NT2/D1 (cell line): ENCODE measurements at regions not wholly inside any gene's neighbourhood (a gene's known extent, or its start where the extent isn't known, plus 50 kb on each side); places are given as distances from the start of the nearest gene placed in this dataset.

Experiments
- DNase-seq: peaks from one replicate; pipeline ENCODE4 v3.0.0-alpha.2; 2011; ENCODE audit warnings: low read depth, low spot score
- H3K27me3 ChIP-seq: 2 replicates; pipeline ENCODE4 v1.6.0; 2011; ENCODE audit warnings: mild to moderate bottlenecking; ENCODE audit not compliant: insufficient read length, insufficient read depth
- H3K36me3 ChIP-seq: 2 replicates; pipeline ENCODE4 v1.6.1; 2011; ENCODE audit warnings: mild to moderate bottlenecking, low read length, mixed read lengths; ENCODE audit not compliant: insufficient read depth, insufficient read length
- H3K4me1 ChIP-seq: 2 replicates; pipeline ENCODE4 v1.5.1; 2011; ENCODE audit not compliant: insufficient read depth, insufficient read length
- H3K4me3 ChIP-seq: 2 replicates; pipeline ENCODE4 v1.5.1; 2011; ENCODE audit warnings: low read depth; ENCODE audit not compliant: insufficient read length
- H3K9ac ChIP-seq: 2 replicates; pipeline ENCODE4 v1.6.0; 2011; ENCODE audit warnings: low read depth; ENCODE audit not compliant: insufficient read length
- H3K9me3 ChIP-seq: 2 replicates; pipeline ENCODE4 v1.5.1; 2011; ENCODE audit warnings: mild to moderate bottlenecking, low read length; ENCODE audit not compliant: insufficient read depth
- SUZ12 ChIP-seq: IDR thresholded peaks from 2 replicates; pipeline ENCODE4 v1.6.1; 2011; ENCODE audit not compliant: insufficient read length, insufficient read depth; ENCODE audit errors: extremely low read depth
- YY1 ChIP-seq: IDR thresholded peaks from 2 replicates; pipeline ENCODE4 v1.6.1; 2011; ENCODE audit not compliant: insufficient read length, insufficient read depth
- ZNF274 ChIP-seq: IDR thresholded peaks from 2 replicates; pipeline ENCODE4 v1.6.1; 2011; ENCODE audit warnings: mild to moderate bottlenecking, low read depth, low read length

DNA sequence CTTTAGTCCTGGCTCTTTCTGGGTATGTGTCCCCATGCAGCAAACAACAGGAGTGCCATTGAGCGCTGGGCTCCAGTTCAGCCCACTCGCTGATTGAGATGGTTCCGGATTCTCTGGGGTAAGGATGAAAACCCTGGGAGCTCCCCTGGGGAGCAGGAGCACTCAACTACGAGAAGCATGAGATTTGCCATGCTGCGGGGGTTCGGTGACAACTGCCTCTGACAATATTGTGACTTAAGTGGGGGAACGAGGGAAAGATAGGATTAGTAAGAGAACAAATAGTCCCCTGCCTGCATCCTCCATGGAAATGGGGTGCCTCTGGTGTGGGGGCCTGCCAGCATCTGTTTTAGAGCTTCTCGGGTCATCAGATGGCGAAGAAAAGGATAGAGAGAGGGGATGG, 123.6 kb upstream of the IPO9 start:
- Histone ChIP-seq H3K27me3 (no peaks in the 10 kb centered on the region), H3K4me3 (no peak overlapping the region), H3K9ac (no peak overlapping the region), H3K36me3 (no peaks in the 10 kb centered on the region), H3K9me3 (peaks cover 8% of the 10 kb centered on the region), H3K4me1 (peaks cover 13% of the 10 kb centered on the region)
- TF ChIP-seq YY1 (no peak), ZNF274 (no peak), SUZ12 (no peak)
- no peak for DNase-seq

DNA sequence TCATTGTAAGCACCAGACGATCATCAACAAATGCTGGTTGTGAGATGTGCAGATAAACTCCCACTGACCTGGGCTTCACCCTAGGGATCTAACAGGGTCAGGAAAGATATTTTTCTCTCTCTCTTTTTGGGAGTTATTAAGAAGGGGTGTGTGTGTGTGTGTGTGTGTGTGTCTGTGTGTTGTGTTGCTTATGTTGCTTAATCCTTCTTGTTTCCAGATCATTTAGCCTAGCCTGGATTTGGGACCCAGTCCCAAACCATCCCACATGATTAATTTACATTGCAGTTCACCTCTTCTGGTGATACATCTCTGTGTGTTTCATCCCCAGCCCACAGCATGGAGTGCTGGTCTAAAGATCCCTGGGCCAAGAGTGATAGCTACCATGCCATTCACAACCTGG, 122.8 kb upstream of the IPO9 start:
- no peak overlapping the region for H3K9ac ChIP-seq
- peaks cover 15% of the 10 kb centered on the region for H3K4me1 ChIP-seq
- H3K36me3 ChIP-seq, result no peaks in the 10 kb centered on the region
- DNase-seq, result no peak
- no peak overlapping the region for H3K4me3 ChIP-seq
- H3K27me3 ChIP-seq, result no peaks in the 10 kb centered on the region
- peaks cover 8% of the 10 kb centered on the region for H3K9me3 ChIP-seq
- TF ChIP-seq YY1, result no peak
- no peak for TF ChIP-seq ZNF274
- TF ChIP-seq SUZ12, result no peak

DNA sequence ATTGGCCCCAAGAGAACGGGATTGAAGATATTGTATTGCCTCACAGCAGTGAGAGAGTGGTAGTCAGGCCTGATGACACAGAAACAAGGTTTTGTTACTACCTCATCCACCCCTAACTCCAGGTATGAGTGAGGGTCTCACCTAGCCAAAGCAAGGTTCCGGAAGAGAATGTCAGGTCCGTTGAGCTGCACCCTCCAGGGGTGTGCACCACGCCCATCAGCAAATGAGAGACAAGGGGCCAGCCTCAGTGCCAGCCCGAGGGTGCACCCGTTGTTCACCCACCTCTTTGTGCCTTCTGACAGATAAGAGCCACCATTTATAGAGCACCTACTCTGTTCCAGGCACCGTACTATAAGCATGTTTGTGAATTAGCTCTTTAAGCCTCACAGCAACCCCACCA, 121.9 kb upstream of the IPO9 start:
- Histone ChIP-seq H3K9me3 (peaks cover 1% of the 10 kb centered on the region), H3K4me3 (no peak overlapping the region), H3K4me1 (peaks cover 15% of the 10 kb centered on the region), H3K36me3 (no peaks in the 10 kb centered on the region), H3K27me3 (no peaks in the 10 kb centered on the region), H3K9ac (no peak overlapping the region)
- TF ChIP-seq SUZ12 (no peak), YY1 (no peak), ZNF274 (no peak)
- no peak for DNase-seq

DNA sequence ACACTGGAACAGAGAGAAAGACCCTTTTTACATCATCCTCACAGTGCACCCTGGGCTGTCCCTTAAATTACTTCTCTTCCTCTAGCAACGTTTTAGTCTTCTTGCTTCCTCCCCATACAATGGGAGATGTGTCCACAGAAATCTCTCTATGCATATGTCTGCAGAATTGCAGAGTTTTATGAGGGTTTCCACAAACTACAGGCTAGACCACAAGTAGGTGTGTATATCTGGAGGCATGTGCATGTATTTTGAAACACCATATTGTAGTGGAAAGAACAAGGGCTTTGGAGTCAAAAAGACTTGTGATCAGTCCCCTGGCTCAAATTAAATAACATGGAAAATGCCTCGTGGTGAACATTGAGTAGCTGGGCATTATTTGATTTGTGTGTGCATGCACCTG, 121.3 kb upstream of the IPO9 start:
- DNase-seq, result no peak
- Histone ChIP-seq H3K4me3 (no peak overlapping the region), H3K4me1 (peaks cover 18% of the 10 kb centered on the region), H3K36me3 (no peaks in the 10 kb centered on the region), H3K9ac (no peak overlapping the region), H3K27me3 (no peaks in the 10 kb centered on the region), H3K9me3 (no peaks in the 10 kb centered on the region)
- TF ChIP-seq ZNF274 (no peak), SUZ12 (no peak), YY1 (no peak)

DNA sequence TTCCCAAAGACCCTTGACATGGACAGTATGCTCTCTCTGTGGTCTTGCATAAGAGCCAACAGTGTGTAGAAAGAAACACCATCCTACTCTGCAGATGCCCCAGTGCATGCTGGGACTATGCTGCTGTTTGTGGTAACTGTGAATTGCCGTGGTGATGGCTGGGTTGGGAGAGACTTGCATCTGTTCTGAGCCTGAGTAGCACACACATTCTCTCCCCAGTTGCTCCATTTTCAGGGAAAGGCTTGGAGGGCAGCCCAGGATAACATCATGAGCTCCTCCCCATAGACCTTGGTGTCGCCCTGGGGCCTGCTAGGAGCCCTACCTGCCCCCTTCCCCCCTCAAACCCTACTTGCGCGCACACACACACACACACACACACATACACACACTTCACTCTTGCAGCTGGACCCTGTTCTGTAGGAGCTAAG, 120.9 kb upstream of the IPO9 start:
- no peaks in the 10 kb centered on the region for H3K27me3 ChIP-seq
- no peak for DNase-seq
- no peak overlapping the region for H3K9ac ChIP-seq
- H3K36me3 ChIP-seq, result no peaks in the 10 kb centered on the region
- no peak overlapping the region for H3K4me3 ChIP-seq
- H3K9me3 ChIP-seq, result no peaks in the 10 kb centered on the region
- peaks cover 22% of the 10 kb centered on the region for H3K4me1 ChIP-seq
- no peak for TF ChIP-seq YY1
- no peak for TF ChIP-seq SUZ12
- TF ChIP-seq ZNF274, result no peak

DNA sequence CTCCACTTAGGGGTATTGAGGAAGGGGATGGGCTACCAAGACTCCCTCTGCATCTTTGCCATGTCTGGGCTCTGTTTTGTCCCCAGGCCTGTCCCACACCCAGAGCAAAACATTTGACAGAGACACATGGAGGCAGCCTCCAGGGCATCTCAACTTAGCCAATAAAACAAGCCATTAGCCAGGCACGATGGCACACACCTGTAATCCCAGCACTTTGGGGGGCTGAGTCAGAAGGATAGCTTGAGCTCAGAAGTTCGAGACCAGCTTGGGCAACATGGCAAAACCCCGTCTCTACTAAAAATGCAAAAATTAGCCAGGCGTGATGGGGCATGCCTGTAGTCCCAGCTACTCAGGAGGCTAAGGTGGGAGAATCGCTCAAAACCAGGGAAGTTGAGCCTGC, 120.3 kb upstream of the IPO9 start:
- no peak for DNase-seq
- Histone ChIP-seq H3K4me1 (peaks cover 20% of the 10 kb centered on the region), H3K4me3 (no peak overlapping the region)

DNA sequence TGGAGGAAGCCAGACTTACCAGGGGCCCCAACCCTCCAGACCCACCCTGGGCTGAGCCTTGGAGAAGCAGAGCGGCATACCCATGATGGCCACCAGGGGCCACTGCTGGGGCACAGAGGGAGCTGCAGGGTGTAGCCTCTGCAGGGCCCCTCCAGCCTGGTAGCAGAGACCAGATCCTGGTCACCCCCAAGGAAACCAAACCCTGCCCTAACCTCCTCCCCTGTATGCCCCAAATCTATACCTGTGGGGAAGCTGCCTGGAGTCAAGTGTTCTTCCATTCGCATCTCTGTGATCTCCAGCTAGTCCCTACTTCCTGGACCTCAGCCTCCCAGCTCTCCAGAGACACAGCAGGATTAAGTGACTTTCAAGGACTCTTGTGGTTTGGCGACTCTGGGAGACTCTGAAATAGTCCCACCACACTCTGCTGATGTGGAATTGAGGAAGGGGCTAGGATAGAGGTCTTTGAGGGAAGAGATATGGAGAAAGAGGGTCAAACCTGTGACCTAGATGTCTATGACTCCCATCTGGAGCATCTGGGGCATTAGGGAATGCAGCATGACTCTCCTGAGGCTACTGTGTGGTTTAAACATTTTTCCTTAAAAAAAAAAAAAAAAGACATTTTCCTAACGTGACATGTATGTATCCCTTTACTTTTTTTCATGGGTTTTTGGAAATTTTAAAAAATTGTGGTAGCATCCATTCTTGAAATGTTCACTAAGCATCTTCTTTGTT, 119.2 kb upstream of the IPO9 start:
- peaks cover 22% of the 10 kb centered on the region for H3K4me1 ChIP-seq
- H3K9me3 ChIP-seq, result no peaks in the 10 kb centered on the region
- H3K9ac ChIP-seq, result no peak overlapping the region
- no peak for TF ChIP-seq ZNF274
- no peak for TF ChIP-seq SUZ12
- no peak for TF ChIP-seq YY1
- DNase-seq, result peak; percentile 68
- no peak overlapping the region for H3K4me3 ChIP-seq
- H3K27me3 ChIP-seq, result no peaks in the 10 kb centered on the region
- no peaks in the 10 kb centered on the region for H3K36me3 ChIP-seq

More for the DNA sequence above, 120.3 kb upstream of the IPO9 start:
- Histone ChIP-seq H3K36me3 (no peaks in the 10 kb centered on the region), H3K27me3 (no peaks in the 10 kb centered on the region), H3K9ac (no peak overlapping the region), H3K9me3 (no peaks in the 10 kb centered on the region)
- TF ChIP-seq ZNF274 (no peak), SUZ12 (no peak), YY1 (no peak)
